RWPE2 (cell line): ENCODE measurements at regions not wholly inside any gene's neighbourhood (a gene's known extent, or its start where the extent isn't known, plus 50 kb on each side); places are given as distances from the start of the nearest gene placed in this dataset.

Experiments
- ATAC-seq: fragments of 200-7000 bp; cut with Tn5 transposase; 3 replicates; pipeline ENCODE4 v1.9.1; 2021; ENCODE audit warnings: low read depth
- DNase-seq: peaks from one replicate; pipeline ENCODE4 v3.0.0-alpha.2; 2020; ENCODE audit warnings: low spot score
- H3K27ac ChIP-seq: fragments of 450-650 bp; 2 replicates; pipeline ENCODE4 v1.5.1; 2017; ENCODE audit warnings: mild to moderate bottlenecking; ENCODE audit not compliant: poor library complexity, severe bottlenecking
- H3K27me3 ChIP-seq: fragments of 250-450 bp; sonication (Bioruptor Pico); 2 replicates; pipeline ENCODE4 v1.5.1; 2021; ENCODE audit warnings: mild to moderate bottlenecking, moderate library complexity; ENCODE audit not compliant: insufficient read depth, poor library complexity, severe bottlenecking
- H3K36me3 ChIP-seq: fragments of 250-450 bp; sonication (Bioruptor Pico); 2 replicates; pipeline ENCODE4 v1.5.1; 2020; ENCODE audit warnings: low read depth, mild to moderate bottlenecking, moderate library complexity
- H3K4me1 ChIP-seq: fragments of 250-450 bp; sonication (Bioruptor Pico); 2 replicates; pipeline ENCODE4 v1.5.1; 2021; ENCODE audit warnings: mild to moderate bottlenecking, moderate library complexity; ENCODE audit not compliant: insufficient read depth, poor library complexity, severe bottlenecking
- H3K4me3 ChIP-seq: fragments of 250-450 bp; sonication (Bioruptor Pico); 2 replicates; pipeline ENCODE4 v1.5.1; 2021; ENCODE audit warnings: mild to moderate bottlenecking, moderate library complexity; ENCODE audit not compliant: severe bottlenecking
- H3K9me3 ChIP-seq: fragments of 250-450 bp; sonication (Bioruptor Pico); 2 replicates; pipeline ENCODE4 v1.5.1; 2021; ENCODE audit warnings: mild to moderate bottlenecking, moderate library complexity; ENCODE audit not compliant: severe bottlenecking
- CTCF ChIP-seq: fragments of 450-650 bp; IDR thresholded peaks from one replicate; pipeline ENCODE4 v1.5.1; 2017; ENCODE audit warnings: mild to moderate bottlenecking, moderate library complexity; ENCODE audit not compliant: poor library complexity, severe bottlenecking

- Histone ChIP-seq H3K4me1 (peaks cover 9% of the 10 kb centered on the region), H3K4me3 (no peak overlapping the region), H3K27ac (no peak overlapping the region), H3K9me3 (no peaks in the 10 kb centered on the region), H3K36me3 (no peaks in the 10 kb centered on the region), H3K27me3 (no peaks in the 10 kb centered on the region)
- no peak for TF ChIP-seq CTCF
- no peak for ATAC-seq
- no peak for DNase-seq
Measured at GRCh38 chr4:156596026-156596425, 375.6 kb downstream of the PDGFC start.

GRCh38 chr4:156595041-156595440 is 376.6 kb downstream of the PDGFC start:
- Histone ChIP-seq H3K4me3 (no peak overlapping the region), H3K27ac (no peak overlapping the region)
- ATAC-seq = no peak

DNA sequence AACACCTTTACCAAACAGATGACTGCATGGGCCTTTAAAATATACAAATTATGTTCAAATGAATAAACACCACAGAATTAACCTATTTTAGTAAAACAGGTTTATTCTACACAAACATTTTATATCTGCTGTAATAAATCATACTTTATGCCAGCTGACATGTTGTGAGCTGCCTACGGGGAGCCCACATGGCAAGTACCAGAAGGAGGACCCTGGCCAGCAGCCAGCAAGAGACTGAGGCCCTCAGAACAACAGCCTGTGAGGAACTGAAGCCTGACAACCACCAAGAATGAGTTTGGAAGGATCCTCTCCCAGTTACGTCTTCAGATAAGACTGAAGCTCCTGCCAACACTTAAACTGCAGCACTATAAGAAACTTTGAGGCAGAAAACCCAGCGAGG is 377.0 kb downstream of the PDGFC start:
- DNase-seq (no peak), ATAC-seq (no peak; the same call in 2 of the 3 replicates)
- Histone ChIP-seq H3K4me3 (no peak overlapping the region), H3K27ac (no peak overlapping the region), H3K4me1 (peaks cover 9% of the 10 kb centered on the region), H3K9me3 (no peaks in the 10 kb centered on the region), H3K27me3 (no peaks in the 10 kb centered on the region), H3K36me3 (no peaks in the 10 kb centered on the region)
- TF ChIP-seq CTCF = no peak

More at GRCh38 chr4:156595041-156595440, 376.6 kb downstream of the PDGFC start:
- peaks cover 9% of the 10 kb centered on the region for H3K4me1 ChIP-seq
- no peaks in the 10 kb centered on the region for H3K36me3 ChIP-seq
- H3K9me3 ChIP-seq = no peaks in the 10 kb centered on the region
- H3K27me3 ChIP-seq = no peaks in the 10 kb centered on the region
- no peak for DNase-seq
- TF ChIP-seq CTCF = no peak

DNA sequence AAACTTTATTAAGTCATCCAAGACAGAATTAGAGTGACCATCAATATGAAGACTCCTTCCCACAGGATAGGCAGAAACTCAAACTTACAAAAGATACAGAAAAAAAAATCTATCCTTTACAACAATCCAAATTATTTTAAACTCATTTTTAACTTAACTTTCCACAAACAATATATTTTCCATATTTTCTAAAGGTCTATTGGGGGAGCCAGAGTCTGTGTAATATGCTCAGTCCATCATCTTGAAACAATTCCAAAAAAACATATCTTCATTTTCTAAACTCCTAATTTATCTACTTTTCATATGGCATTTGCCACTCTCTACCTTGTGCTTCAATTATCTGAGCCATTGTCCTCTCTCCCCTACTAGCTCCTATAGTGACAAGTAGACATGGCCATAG is 378.1 kb downstream of the PDGFC start:
- H3K27ac ChIP-seq = no peak overlapping the region
- DNase-seq (no peak), ATAC-seq (no peak)
- no peaks in the 10 kb centered on the region for H3K27me3 ChIP-seq
- H3K9me3 ChIP-seq = no peaks in the 10 kb centered on the region
- no peak overlapping the region for H3K4me3 ChIP-seq
- H3K36me3 ChIP-seq = no peaks in the 10 kb centered on the region
- peaks cover 9% of the 10 kb centered on the region for H3K4me1 ChIP-seq
- TF ChIP-seq CTCF = peak; percentile 43

- H3K4me3 ChIP-seq = no peak overlapping the region
- no peak for TF ChIP-seq CTCF
- H3K4me1 ChIP-seq = peaks cover 9% of the 10 kb centered on the region
- no peaks in the 10 kb centered on the region for H3K27me3 ChIP-seq
- no peak for DNase-seq
- H3K27ac ChIP-seq = no peak overlapping the region
- no peak for ATAC-seq
- H3K36me3 ChIP-seq = no peaks in the 10 kb centered on the region
- H3K9me3 ChIP-seq = no peaks in the 10 kb centered on the region
Measured at GRCh38 chr4:156591679-156592078, 379.9 kb downstream of the PDGFC start.
